Hematopoietic multipotent progenitor cell treated with erythropoietin and hydrocortisone succinate and interleukin-3 and kit ligand, for 17 days (in vitro differentiated cells): ENCODE measurements at regions not wholly inside any gene's neighbourhood (a gene's known extent, or its start where the extent isn't known, plus 50 kb on each side); places are given as distances from the start of the nearest gene placed in this dataset.

ENCODE experiments used
- DNase-seq: peaks from one replicate; pipeline ENCODE4 v3.0.0-alpha.2; 2015; ENCODE audit warnings: low spot score

DNA sequence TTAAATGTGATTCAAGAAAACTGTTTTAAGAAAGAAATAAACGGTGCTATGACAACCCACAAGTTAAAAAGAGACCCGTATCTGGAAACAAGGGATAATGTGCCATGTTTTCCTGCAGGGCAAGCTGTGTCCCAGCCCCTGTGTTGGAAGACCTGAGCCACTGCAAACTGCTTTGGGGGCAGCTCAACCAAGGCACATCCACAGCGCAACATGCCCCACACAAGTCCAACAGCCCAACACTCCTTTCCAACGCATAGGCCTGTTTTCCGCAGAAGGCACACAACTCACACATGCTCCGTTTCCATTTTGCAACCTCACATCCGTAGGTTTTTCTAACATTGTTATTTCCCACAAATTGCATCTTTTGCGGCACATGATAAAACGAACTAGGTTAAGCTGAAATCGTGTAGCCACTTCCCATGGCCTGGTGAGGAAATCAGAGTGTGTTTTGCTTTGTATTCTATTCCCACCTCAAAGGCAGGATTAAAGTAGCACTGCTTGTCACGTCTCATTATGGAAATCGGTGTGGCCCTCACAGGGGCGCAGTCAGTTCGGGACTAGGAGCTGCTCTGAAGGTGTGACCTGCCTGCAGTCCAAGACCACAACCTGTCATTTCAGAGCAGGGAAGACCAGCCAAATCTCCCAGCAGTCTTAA lies 50.5 kb upstream of the ZNF516 start:
- DNase-seq = no peak

DNA sequence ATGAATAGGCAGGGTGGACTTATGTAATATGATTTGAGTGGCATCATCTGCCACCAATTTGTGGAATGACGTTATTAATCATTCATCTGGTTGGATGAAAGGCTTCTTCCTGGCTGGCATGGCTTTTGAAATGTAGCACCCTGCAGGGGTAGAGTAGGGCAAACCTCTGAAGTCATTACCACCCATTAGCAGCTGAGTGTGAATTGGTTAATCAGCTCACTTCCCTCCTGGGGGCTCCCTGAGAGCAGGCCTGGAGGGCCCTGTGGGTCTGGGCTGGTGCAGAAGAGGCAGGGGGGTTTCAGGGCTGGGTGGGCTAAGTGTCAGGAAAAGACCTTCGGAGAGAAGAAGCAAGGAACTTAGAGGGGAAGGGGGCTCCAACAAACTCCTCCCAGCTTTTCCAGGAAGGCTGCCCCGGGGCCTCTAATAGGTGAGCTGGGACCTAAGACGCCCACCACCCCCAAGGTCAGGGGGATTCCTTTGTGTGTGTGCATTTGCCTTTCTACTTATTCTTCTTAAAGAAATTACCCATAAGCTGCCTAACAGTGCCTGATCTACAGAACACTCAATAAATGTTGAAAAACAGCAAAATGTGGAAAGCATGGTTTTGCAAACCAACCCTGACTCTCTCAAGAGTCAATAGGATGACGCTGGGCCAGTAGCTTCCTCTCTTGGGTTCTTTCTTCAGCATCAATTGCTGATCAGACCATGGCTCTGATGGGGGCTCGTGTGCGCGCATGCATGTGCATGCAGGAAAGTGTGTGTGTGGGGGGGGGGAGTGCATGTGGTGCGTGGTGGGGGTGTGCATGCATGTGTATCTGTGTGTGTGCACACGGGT lies 49.7 kb upstream of the ZNF516 start:
- no peak for DNase-seq
